ENCODE measurements at regions not wholly inside any gene's neighbourhood (a gene's known extent, or its start where the extent isn't known, plus 50 kb on each side); places are given as distances from the start of the nearest gene placed in this dataset.

DNA sequence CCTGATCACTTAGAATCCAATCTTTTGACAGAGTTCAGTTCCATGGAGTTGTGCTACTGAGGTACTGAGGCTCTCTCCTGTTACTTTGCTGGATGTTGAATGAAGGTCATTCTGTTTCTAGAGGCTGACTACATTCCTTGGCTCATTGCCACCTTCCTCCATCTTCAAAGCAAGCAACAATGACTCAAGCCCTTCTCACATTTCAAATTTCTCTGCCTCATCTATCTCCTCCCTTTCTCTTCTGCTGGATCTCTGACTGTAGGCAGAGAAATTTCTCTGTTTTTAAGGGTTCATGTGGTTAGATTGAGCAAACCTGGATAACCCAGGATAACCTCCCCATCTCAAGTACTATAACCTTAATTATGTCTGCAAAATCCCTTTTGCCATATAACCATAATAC is 775.4 kb downstream of the STPG2 start:
- TF ChIP-seq, protein P1, sequence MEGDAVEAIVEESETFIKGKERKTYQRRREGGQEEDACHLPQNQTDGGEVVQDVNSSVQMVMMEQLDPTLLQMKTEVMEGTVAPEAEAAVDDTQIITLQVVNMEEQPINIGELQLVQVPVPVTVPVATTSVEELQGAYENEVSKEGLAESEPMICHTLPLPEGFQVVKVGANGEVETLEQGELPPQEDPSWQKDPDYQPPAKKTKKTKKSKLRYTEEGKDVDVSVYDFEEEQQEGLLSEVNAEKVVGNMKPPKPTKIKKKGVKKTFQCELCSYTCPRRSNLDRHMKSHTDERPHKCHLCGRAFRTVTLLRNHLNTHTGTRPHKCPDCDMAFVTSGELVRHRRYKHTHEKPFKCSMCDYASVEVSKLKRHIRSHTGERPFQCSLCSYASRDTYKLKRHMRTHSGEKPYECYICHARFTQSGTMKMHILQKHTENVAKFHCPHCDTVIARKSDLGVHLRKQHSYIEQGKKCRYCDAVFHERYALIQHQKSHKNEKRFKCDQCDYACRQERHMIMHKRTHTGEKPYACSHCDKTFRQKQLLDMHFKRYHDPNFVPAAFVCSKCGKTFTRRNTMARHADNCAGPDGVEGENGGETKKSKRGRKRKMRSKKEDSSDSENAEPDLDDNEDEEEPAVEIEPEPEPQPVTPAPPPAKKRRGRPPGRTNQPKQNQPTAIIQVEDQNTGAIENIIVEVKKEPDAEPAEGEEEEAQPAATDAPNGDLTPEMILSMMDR (conservative IDR thresholded peaks at IDR 0.05): no peak
- TF ChIP-seq ZFX (IDR thresholded peaks at IDR 0.05): no peak
